GM13977 (cell line): ENCODE measurements at regions not wholly inside any gene's neighbourhood (a gene's known extent, or its start where the extent isn't known, plus 50 kb on each side); places are given as distances from the start of the nearest gene placed in this dataset.

Source experiments
- DNase-seq: peaks from one replicate; pipeline ENCODE4 v3.0.0; 2012; ENCODE audit warnings: low spot score
- CTCF ChIP-seq: IDR thresholded peaks from 2 replicates; pipeline ENCODE4 v1.5.1; 2012; ENCODE audit warnings: mild to moderate bottlenecking, control low read depth; ENCODE audit not compliant: insufficient read depth; ENCODE audit errors: extremely low read depth, missing control alignments
- in situ Hi-C: fragments of 300-500 bp; cut with MboI; formaldehyde crosslinking; loops from one replicate; pipeline ENCODE4 v1.12.0; 2022; ENCODE audit warnings: low sequenced_read_pairs, low pct_unique_long_range_greater_than_20kb, mixed read lengths, inconsistent platforms; ENCODE audit not compliant: unreplicated experiment

GRCh38 chr10:64158551-64158950 is 637.4 kb downstream of the REEP3 start:
- TF ChIP-seq CTCF: no peak
- in situ Hi-C loops: no loop called here
- DNase-seq: no peak

DNA sequence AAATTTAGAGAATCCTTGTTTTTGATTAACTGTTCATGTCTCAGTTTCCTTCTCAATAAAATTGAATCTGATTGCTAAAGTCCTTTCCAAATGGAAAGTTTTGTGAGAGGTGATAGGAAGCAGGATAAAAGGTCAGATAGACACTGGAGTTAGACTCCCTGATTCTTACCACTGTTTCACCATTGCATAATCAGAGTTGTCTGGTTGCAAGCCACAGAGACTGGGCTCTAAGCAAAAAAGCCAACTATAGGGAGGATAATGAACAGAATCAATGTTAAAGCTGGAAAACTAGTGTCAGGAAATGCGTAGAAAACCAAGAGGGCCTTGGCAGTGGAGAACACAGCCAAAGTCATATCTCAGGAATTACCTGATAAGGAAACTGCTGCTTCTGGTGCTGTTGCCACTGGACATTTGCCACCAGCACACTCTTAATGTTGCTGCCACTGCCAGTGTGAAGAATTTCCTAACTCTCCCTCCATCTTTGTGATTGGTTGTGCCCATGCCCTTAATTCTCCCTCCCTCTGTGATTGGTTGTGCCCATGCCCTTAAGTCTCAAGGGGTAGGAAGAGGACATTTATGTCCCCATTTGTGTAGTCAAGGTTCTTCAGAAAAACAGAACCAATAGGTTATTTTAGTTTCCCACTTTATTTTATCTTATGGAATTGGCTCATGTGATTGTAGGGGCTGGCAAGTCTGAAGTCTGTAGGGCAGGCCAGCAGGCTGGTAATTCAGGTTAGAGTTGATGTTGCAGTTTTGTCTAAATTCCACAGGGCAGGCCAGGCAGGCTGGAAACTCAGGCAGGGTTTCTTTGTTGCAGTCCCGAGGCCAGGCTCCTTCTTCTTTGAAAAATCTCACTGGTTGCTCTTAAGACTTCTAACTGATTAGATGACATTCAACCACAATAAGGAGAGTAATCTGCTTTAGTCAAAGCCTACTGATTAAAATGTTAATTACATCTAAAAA is 639.0 kb downstream of the REEP3 start:
- in situ Hi-C loops: no loop called here
- no peak for DNase-seq
- TF ChIP-seq CTCF: no peak

DNA sequence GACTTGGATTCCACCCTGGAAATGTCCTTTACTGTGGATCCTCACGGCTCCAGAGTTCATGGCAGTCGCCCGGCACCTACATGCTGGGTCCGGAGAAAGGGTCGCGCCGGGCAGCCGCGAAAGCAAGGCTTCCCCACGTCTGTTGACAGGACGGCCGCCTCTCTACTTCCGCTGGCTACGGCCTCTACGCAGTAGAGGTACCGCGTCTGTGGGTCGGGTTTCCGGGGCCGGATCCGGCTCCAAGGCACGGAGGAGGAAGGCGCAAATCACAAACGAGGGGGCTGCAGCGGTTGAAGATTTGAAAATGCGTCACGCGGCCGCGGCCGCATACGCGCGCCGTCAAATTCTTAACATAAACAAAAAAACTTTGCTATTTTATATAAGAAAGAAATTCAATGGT is 649.6 kb downstream of the REEP3 start:
- no peak for TF ChIP-seq CTCF
- in situ Hi-C loops: no loop called here
- no peak for DNase-seq

DNA sequence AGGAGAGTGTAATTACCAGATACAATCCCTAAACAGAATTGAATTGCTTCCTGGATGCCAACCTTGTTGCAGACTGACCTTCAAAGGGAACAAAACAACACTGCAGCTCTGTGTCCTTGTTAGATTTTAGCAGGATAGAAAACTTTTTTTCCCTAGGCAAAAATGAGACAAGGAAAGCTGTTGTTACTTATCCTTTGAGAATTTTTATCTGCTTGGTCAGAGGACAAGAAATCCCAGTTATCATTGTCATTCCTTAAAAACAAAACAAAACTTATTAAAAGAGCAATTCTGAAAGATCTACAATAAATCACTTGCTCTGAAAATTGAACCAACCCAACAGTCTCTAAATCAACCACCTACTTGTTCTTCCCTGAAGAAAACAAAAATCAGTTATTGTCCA is 652.6 kb downstream of the REEP3 start:
- no peak for TF ChIP-seq CTCF
- DNase-seq: no peak
- in situ Hi-C loops: no loop called here

- TF ChIP-seq CTCF: no peak
- DNase-seq: no peak
- in situ Hi-C loops: no loop called here
Observed at GRCh38 chr10:64174666-64175255, 653.6 kb downstream of the REEP3 start.

- in situ Hi-C loops: no loop called here
- no peak for TF ChIP-seq CTCF
- DNase-seq: no peak
Observed at GRCh38 chr10:64175271-64175962, 654.2 kb downstream of the REEP3 start.
